ENCODE measurements at regions not wholly inside any gene's neighbourhood (a gene's known extent, or its start where the extent isn't known, plus 50 kb on each side); places are given as distances from the start of the nearest gene placed in this dataset.
"Not testable (repeated sequence)": the region's sequence is repeated elsewhere in the genome, so short reads cannot be mapped to it uniquely, and the experiment has no call there.

DNA sequence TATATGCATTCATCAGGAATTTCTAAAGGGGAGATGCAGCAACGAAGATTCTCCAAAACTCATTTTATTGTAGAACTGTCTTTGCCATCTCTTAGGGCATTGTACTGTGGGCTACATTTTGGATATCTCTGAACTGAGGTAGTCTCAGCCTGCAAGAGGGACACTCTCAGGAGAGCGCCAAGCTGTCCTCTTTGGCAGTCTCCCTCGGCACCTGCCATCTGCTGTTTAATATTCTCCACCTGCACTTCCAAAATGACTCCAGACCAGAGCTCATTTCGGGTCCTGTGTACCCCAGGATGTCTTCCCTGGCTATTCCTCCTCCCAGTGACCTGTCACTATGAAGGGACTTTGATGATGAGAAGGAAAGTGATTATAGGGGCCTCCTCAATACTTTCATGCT lies 356.3 kb upstream of the C1orf174 start:
- in situ Hi-C loops (cut with MboI; ENCODE audit: low pct_unique_long_range_greater_than_20kb, low sequenced_read_pairs, unreplicated experiment), result no loop called here
- TF ChIP-seq, protein P1, sequence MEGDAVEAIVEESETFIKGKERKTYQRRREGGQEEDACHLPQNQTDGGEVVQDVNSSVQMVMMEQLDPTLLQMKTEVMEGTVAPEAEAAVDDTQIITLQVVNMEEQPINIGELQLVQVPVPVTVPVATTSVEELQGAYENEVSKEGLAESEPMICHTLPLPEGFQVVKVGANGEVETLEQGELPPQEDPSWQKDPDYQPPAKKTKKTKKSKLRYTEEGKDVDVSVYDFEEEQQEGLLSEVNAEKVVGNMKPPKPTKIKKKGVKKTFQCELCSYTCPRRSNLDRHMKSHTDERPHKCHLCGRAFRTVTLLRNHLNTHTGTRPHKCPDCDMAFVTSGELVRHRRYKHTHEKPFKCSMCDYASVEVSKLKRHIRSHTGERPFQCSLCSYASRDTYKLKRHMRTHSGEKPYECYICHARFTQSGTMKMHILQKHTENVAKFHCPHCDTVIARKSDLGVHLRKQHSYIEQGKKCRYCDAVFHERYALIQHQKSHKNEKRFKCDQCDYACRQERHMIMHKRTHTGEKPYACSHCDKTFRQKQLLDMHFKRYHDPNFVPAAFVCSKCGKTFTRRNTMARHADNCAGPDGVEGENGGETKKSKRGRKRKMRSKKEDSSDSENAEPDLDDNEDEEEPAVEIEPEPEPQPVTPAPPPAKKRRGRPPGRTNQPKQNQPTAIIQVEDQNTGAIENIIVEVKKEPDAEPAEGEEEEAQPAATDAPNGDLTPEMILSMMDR (IDR thresholded peaks at IDR 0.05; ENCODE audit: extremely low read depth, insufficient read depth, missing control alignments), result no peak
- DNase-seq (ENCODE audit: low spot score), result no peak

DNA sequence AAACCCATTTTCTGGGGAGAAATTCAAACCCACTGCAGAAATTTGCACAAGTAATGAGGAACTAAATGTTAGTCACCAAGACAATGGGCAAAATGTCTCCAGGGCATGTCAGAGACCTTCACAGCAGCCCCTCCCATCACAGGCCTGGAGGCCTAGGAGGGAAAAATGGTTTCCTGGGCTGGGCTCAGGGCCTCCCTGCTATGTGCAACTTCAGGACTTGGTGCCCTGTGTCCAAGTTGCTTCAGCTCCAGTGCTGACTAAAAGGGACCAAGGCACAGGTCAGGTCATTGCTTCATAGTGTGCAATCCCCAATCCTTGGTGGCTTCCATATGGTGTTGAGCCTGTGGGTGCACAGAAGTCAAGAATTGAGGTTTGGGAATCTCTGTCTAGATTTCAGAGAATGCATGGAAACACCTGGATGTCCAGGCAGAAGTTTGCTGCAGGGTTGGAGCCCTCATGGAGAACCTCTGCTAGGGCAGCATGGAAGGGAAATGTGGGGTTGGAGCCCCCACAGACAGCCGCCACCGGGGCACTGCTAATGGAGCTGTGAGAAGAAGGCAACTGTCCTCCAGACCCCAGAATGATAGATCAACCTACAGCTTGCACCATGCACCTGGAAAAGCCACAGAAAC lies 358.2 kb upstream of the C1orf174 start:
- in situ Hi-C loops (cut with MboI; ENCODE audit: low pct_unique_long_range_greater_than_20kb, low sequenced_read_pairs, unreplicated experiment); DNase-seq (ENCODE audit: low spot score): not testable (repeated sequence)

DNA sequence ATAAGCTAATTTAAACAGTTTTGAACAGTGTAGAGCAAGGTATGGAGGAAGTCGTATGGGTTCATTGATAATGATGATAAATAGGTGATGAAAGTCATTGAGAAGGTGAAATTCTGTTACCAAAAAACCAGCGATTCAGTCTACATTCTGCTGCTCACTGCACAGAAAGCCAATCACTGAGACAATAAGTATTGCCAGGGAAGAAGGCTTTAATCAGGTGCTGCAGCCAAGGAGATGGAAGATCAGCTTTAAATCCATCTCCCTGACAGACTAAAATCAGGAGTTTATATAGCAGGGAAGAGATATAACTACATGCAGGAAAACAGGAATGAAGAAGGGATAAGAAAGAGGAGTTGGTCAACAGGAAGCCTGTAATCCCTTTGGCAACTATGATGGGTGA lies 361.3 kb upstream of the C1orf174 start:
- in situ Hi-C loops (cut with MboI; ENCODE audit: low pct_unique_long_range_greater_than_20kb, low sequenced_read_pairs, unreplicated experiment), result no loop called here
- TF ChIP-seq, protein P1 (IDR thresholded peaks at IDR 0.05; ENCODE audit: extremely low read depth, insufficient read depth, missing control alignments), result no peak
- DNase-seq (ENCODE audit: low spot score), result no peak

DNA sequence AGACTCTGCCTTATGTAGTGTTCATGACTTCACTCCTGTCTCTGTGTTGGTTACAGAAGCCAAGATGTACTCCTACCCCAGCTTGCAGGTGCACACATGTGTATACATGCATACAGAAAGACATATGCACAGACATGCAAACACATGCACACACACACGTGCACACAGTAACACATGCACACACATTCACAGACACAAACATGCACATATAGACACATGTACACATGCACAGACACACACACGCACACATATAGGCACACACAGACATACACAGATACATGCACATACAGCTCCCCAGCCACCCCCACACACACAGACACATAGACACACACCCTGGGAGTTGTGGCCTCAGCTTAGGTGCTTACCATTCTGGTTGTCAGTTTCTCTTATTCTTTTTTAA lies 362.6 kb upstream of the C1orf174 start:
- in situ Hi-C loops (cut with MboI; ENCODE audit: low pct_unique_long_range_greater_than_20kb, low sequenced_read_pairs, unreplicated experiment), result no loop called here
- TF ChIP-seq, protein P1 (IDR thresholded peaks at IDR 0.05; ENCODE audit: extremely low read depth, insufficient read depth, missing control alignments), result no peak
- no peak for DNase-seq (ENCODE audit: low spot score)

DNA sequence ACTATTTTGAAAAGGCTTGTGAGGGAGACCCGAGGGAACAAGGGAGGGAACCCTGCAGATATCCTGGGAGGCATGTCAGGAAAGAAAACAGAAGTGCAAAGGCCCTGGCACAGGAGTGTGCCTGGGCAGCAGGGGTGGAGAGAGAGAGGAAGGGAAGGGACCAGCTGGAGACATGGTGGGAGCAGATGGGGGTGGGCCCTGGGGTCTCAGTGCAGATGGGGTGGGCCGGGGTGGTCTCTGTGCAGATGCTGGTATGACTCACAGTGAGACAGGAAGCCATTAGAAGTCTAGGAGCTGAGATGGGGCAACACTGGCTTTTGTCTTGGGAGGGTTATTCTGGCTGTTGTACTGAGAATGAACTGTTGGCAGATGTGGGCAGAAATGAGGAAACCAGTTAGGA lies 363.6 kb upstream of the C1orf174 start:
- TF ChIP-seq, protein P1 (IDR thresholded peaks at IDR 0.05; ENCODE audit: extremely low read depth, insufficient read depth, missing control alignments), result no peak
- in situ Hi-C loops (cut with MboI; ENCODE audit: low pct_unique_long_range_greater_than_20kb, low sequenced_read_pairs, unreplicated experiment), result no loop called here
- DNase-seq (ENCODE audit: low spot score), result no peak

DNA sequence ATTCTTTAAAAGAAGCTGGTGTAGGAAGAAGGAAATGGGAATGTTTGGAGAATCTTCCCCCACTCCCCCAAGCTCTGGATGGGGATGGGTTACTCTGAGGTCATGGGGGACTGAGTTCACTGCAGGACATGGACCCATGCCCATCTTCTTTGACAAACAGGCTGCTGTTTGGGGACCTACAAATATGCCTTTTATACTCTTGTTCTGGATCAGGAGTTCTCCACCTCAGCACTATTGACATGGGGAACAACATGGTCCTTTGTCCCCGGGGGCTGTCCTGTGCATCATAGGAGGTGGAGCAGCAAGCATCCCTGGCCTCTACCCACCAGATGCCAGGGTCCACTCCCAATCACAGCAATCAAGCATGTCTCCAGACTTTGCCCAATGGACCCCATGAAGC lies 365.8 kb upstream of the C1orf174 start:
- in situ Hi-C loops (cut with MboI; ENCODE audit: low pct_unique_long_range_greater_than_20kb, low sequenced_read_pairs, unreplicated experiment), result no loop called here
- DNase-seq (ENCODE audit: low spot score), result no peak
- TF ChIP-seq, protein P1 (IDR thresholded peaks at IDR 0.05; ENCODE audit: extremely low read depth, insufficient read depth, missing control alignments), result no peak

DNA sequence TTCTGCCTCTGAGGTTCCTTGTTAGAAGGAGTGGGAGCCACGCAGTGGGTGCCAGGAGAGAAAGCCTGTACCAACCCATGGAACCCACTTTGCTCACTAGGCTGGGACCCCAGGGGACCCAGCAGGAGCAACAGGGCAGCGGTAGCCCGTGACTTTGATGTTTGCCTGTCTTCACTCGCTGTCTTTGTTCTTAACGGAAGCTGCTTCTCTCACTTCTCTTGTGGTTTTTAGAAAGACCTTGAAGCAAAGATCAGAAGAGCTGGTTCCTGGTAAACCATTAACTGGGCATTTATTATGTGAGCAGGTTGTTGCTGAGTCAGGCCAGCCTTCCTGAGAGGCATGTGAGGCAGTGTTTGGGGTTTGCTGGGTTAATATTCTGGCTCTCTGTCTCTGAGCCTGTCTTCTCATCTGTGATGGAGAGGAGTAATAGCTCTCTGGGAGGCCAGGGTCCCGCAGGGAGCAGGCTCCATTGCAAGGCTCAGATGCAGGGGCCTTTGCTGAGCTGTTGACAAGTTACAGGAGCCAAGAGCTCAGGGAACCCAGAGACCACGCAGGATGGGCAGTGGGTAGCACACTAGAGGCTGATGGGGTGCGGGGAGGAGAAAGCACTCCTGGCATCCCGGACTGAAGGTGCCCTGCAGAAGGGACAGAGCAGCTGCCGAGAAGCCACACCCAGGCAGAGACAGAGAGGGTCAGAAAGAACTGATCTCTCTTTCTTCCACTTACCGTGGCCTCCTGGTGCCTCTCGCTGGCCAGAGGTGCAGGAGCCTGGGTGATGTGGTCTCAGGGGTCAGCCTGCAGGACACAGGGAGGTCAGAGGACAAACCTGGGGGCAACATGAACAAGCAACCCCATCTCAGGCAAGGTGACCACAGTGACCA lies 367.5 kb upstream of the C1orf174 start:
- in situ Hi-C loops (cut with MboI; ENCODE audit: low pct_unique_long_range_greater_than_20kb, low sequenced_read_pairs, unreplicated experiment), result no loop called here
- no peak for DNase-seq (ENCODE audit: low spot score)
- TF ChIP-seq, protein P1 (IDR thresholded peaks at IDR 0.05; ENCODE audit: extremely low read depth, insufficient read depth, missing control alignments), result no peak
